HEK293 (cell line): ENCODE measurements at regions not wholly inside any gene's neighbourhood (a gene's known extent, or its start where the extent isn't known, plus 50 kb on each side); places are given as distances from the start of the nearest gene placed in this dataset.

Experiments used
- CTCF ChIA-PET: fragments of 350-600 bp; formaldehyde crosslinking; extraction: SDS; loops from one replicate; lab custom pipeline; 2021; ENCODE audit warnings: antibody characterized with exemption; lab: Yijun Ruan, JAX
- POLR2A ChIA-PET: fragments of 300-600 bp; formaldehyde crosslinking; extraction: SDS; loops from one replicate; lab custom pipeline; 2020; ENCODE audit warnings: antibody characterized with exemption, inconsistent platforms; lab: Yijun Ruan, JAX
- H3K27ac ChIP-seq: fragments of 200-500 bp; sonication (Bioruptor generic); 2 replicates; pipeline ENCODE4 v1.5.1; 2014; ENCODE audit warnings: low read depth, low read length, control low read depth, inconsistent platforms; ENCODE audit errors: extremely low read depth
- H3K36me3 ChIP-seq, 2 experiments: fragments of 200-500 bp in 1 of 2; sonication (Bioruptor generic) in 1 of 2; 1 replicate in 1 of 2; 2 replicates in 1 of 2; pipeline ENCODE4 v1.5.1; 2014 to 2017; ENCODE audit warnings: inconsistent platforms in 2 of 2, low read length in 2 of 2; ENCODE audit not compliant: control insufficient read depth in 2 of 2, insufficient read depth in 1 of 2
- H3K4me1 ChIP-seq: fragments of 200-500 bp; sonication (Bioruptor generic); 2 replicates; pipeline ENCODE4 v1.5.1; 2014; ENCODE audit warnings: mild to moderate bottlenecking, low read length, inconsistent platforms; ENCODE audit not compliant: control insufficient read depth, insufficient read depth
- H3K4me3 ChIP-seq: 2 replicates; pipeline ENCODE4 v1.5.1; 2011; ENCODE audit warnings: low read depth, mild to moderate bottlenecking, control low read depth, low read length, moderate library complexity
- H3K9me3 ChIP-seq: fragments of 200-500 bp; sonication (Bioruptor generic); 2 replicates; pipeline ENCODE4 v1.5.1; 2014; ENCODE audit warnings: low read depth, low read length, inconsistent platforms; ENCODE audit not compliant: control insufficient read depth, insufficient read depth
- BCL11B ChIP-seq: fragments of 450-650 bp; formaldehyde crosslinking; IDR thresholded peaks from 2 replicates; pipeline ENCODE4 v1.5.1; 2016; ENCODE audit warnings: low read depth, missing biosample characterization, missing genetic modification characterization
- KLF8 ChIP-seq: fragments of 450-650 bp; formaldehyde crosslinking; IDR thresholded peaks from 2 replicates; pipeline ENCODE4 v1.5.1; 2016; ENCODE audit warnings: missing biosample characterization, missing genetic modification characterization
- KLF9 ChIP-seq: fragments of 450-650 bp; formaldehyde crosslinking; IDR thresholded peaks from 2 replicates; pipeline ENCODE4 v1.5.1; 2016; ENCODE audit warnings: missing biosample characterization, missing genetic modification characterization, low read depth
- PRDM6 ChIP-seq: fragments of 450-650 bp; formaldehyde crosslinking; IDR thresholded peaks from 2 replicates; pipeline ENCODE4 v1.5.1; 2017; ENCODE audit warnings: missing biosample characterization, missing genetic modification characterization
- SP7 ChIP-seq: fragments of 450-650 bp; formaldehyde crosslinking; IDR thresholded peaks from 2 replicates; pipeline ENCODE4 v1.5.1; 2016; ENCODE audit warnings: missing biosample characterization, missing genetic modification characterization
- ZNF140 ChIP-seq: fragments of 450-650 bp; formaldehyde crosslinking; IDR thresholded peaks from 2 replicates; pipeline ENCODE4 v1.5.1; 2016; ENCODE audit warnings: missing biosample characterization, missing genetic modification characterization
- ZNF211 ChIP-seq: fragments of 450-650 bp; formaldehyde crosslinking; IDR thresholded peaks from 2 replicates; pipeline ENCODE4 v1.5.1; 2016; ENCODE audit warnings: low read depth, missing biosample characterization, missing genetic modification characterization
- ZNF311 ChIP-seq: fragments of 450-650 bp; formaldehyde crosslinking; IDR thresholded peaks from 2 replicates; pipeline ENCODE4 v1.5.1; 2017; ENCODE audit warnings: missing biosample characterization, missing genetic modification characterization, borderline replicate concordance
- ZNF37A ChIP-seq: fragments of 450-650 bp; IDR thresholded peaks from 2 replicates; pipeline ENCODE4 v1.5.1; 2018; ENCODE audit warnings: missing biosample characterization, missing genetic modification characterization
- ZNF394 ChIP-seq: fragments of 450-650 bp; formaldehyde crosslinking; IDR thresholded peaks from 2 replicates; pipeline ENCODE4 v1.5.1; 2016; ENCODE audit warnings: missing biosample characterization, missing genetic modification characterization, mild to moderate bottlenecking, moderate library complexity, borderline replicate concordance
- ZNF398 ChIP-seq: fragments of 450-650 bp; formaldehyde crosslinking; IDR thresholded peaks from 2 replicates; pipeline ENCODE4 v1.5.1; 2017; ENCODE audit warnings: missing biosample characterization, missing genetic modification characterization
- ZNF423 ChIP-seq: fragments of 450-650 bp; formaldehyde crosslinking; IDR thresholded peaks from 2 replicates; pipeline ENCODE4 v1.5.1; 2016; ENCODE audit warnings: missing biosample characterization, missing genetic modification characterization
- ZNF426 ChIP-seq: fragments of 450-650 bp; formaldehyde crosslinking; IDR thresholded peaks from 2 replicates; pipeline ENCODE4 v1.5.1; 2017; ENCODE audit warnings: missing biosample characterization, missing genetic modification characterization, mild to moderate bottlenecking, inconsistent platforms, moderate library complexity
- ZNF501 ChIP-seq: fragments of 450-650 bp; formaldehyde crosslinking; IDR thresholded peaks from 2 replicates; pipeline ENCODE4 v1.5.1; 2016; ENCODE audit warnings: missing biosample characterization, missing genetic modification characterization
- ZNF521 ChIP-seq: fragments of 450-650 bp; formaldehyde crosslinking; IDR thresholded peaks from 2 replicates; pipeline ENCODE4 v1.5.1; 2017; ENCODE audit warnings: missing biosample characterization, mild to moderate bottlenecking, missing genetic modification characterization
- ZNF548 ChIP-seq: fragments of 450-650 bp; formaldehyde crosslinking; IDR thresholded peaks from 2 replicates; pipeline ENCODE4 v1.5.1; 2016; ENCODE audit warnings: missing biosample characterization, missing genetic modification characterization
- ZNF561 ChIP-seq: fragments of 450-650 bp; IDR thresholded peaks from 2 replicates; pipeline ENCODE4 v1.5.1; 2018; ENCODE audit warnings: missing biosample characterization, missing genetic modification characterization, borderline replicate concordance
- ZNF571 ChIP-seq: fragments of 450-650 bp; formaldehyde crosslinking; IDR thresholded peaks from 2 replicates; pipeline ENCODE4 v1.5.0; 2017; ENCODE audit warnings: missing biosample characterization, missing genetic modification characterization
- ZNF623 ChIP-seq: fragments of 450-650 bp; formaldehyde crosslinking; IDR thresholded peaks from 2 replicates; pipeline ENCODE4 v1.5.1; 2016; ENCODE audit warnings: missing biosample characterization, missing genetic modification characterization
- ZNF830 ChIP-seq: fragments of 450-650 bp; IDR thresholded peaks from 2 replicates; pipeline ENCODE4 v1.5.0; 2018; ENCODE audit warnings: missing biosample characterization, missing genetic modification characterization, low read depth, mild to moderate bottlenecking, moderate library complexity
- TF ChIP-seq, protein P1 (sequence below): fragments of 450-650 bp; IDR thresholded peaks from 2 replicates; pipeline ENCODE4 v1.5.1; 2018; ENCODE audit warnings: missing biosample characterization, missing genetic modification characterization
- TF ChIP-seq, protein P2 (sequence below): fragments of 450-650 bp; formaldehyde crosslinking; IDR thresholded peaks from 2 replicates; pipeline ENCODE4 v1.5.1; 2016; ENCODE audit warnings: missing biosample characterization, missing genetic modification characterization

- TF ChIP-seq BCL11B (tag by site-specific recombination) = no peak
- no peak for TF ChIP-seq ZNF211 (tag by site-specific recombination)
- TF ChIP-seq ZNF548 = no peak
- no peak for TF ChIP-seq ZNF571 (tag by site-specific recombination)
- no peaks in the 10 kb centered on the region for H3K36me3 ChIP-seq
- POLR2A ChIA-PET = no interaction called here
- no peaks in the 10 kb centered on the region for H3K9me3 ChIP-seq
- peaks cover 27% of the 10 kb centered on the region for H3K4me1 ChIP-seq
- CTCF ChIA-PET = interaction anchor here (0.7 kb wide), 1 partner anchor 14 kb away, joined by 4 read pairs; no protein-coding TSS in a partner anchor
- H3K27ac ChIP-seq = no peak overlapping the region; the same call in 1 of the 2 replicates
- no peak overlapping the region for H3K4me3 ChIP-seq
Measured at GRCh38 chr5:73370095-73370494, 78.5 kb downstream of the FOXD1 start.

GRCh38 chr5:73369278-73369677 lies 79.3 kb downstream of the FOXD1 start:
- H3K27ac ChIP-seq = no peak overlapping the region
- POLR2A ChIA-PET = no interaction called here
- H3K36me3 ChIP-seq = no peaks in the 10 kb centered on the region
- H3K4me3 ChIP-seq = no peak overlapping the region
- no peak for TF ChIP-seq ZNF394 (tag by site-specific recombination)
- TF ChIP-seq ZNF140 = no peak
- no peak for TF ChIP-seq ZNF423
- TF ChIP-seq ZNF37A (tag by site-specific recombination) = no peak
- TF ChIP-seq ZNF426 (tag by site-specific recombination) = no peak
- no peak for TF ChIP-seq ZNF830
- TF ChIP-seq SP7 (tag by site-specific recombination) = no peak
- TF ChIP-seq ZNF501 = no peak
- no peak for TF ChIP-seq KLF9
- TF ChIP-seq, protein P1, sequence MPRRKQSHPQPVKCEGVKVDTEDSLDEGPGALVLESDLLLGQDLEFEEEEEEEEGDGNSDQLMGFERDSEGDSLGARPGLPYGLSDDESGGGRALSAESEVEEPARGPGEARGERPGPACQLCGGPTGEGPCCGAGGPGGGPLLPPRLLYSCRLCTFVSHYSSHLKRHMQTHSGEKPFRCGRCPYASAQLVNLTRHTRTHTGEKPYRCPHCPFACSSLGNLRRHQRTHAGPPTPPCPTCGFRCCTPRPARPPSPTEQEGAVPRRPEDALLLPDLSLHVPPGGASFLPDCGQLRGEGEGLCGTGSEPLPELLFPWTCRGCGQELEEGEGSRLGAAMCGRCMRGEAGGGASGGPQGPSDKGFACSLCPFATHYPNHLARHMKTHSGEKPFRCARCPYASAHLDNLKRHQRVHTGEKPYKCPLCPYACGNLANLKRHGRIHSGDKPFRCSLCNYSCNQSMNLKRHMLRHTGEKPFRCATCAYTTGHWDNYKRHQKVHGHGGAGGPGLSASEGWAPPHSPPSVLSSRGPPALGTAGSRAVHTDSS (tag by site-specific recombination) = no peak
- no peak for TF ChIP-seq ZNF521
- TF ChIP-seq ZNF398 = no peak
- TF ChIP-seq KLF8 (tag by site-specific recombination) = no peak
- TF ChIP-seq ZNF561 = no peak
- TF ChIP-seq ZNF623 = no peak
- no peak for TF ChIP-seq PRDM6 (tag by site-specific recombination)
- TF ChIP-seq, protein P2, sequence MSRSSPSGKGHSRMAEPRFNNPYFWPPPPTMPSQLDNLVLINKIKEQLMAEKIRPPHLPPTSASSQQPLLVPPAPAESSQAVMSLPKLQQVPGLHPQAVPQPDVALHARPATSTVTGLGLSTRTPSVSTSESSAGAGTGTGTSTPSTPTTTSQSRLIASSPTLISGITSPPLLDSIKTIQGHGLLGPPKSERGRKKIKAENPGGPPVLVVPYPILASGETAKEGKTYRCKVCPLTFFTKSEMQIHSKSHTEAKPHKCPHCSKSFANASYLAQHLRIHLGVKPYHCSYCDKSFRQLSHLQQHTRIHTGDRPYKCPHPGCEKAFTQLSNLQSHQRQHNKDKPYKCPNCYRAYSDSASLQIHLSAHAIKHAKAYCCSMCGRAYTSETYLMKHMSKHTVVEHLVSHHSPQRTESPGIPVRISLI (tag by site-specific recombination) = no peak
- no peak for TF ChIP-seq ZNF311 (tag by site-specific recombination)
- no peaks in the 10 kb centered on the region for H3K9me3 ChIP-seq
- CTCF ChIA-PET = no interaction called here
- H3K4me1 ChIP-seq = peaks cover 23% of the 10 kb centered on the region
